ENCODE measurements at regions not wholly inside any gene's neighbourhood (a gene's known extent, or its start where the extent isn't known, plus 50 kb on each side); places are given as distances from the start of the nearest gene placed in this dataset.

DNA sequence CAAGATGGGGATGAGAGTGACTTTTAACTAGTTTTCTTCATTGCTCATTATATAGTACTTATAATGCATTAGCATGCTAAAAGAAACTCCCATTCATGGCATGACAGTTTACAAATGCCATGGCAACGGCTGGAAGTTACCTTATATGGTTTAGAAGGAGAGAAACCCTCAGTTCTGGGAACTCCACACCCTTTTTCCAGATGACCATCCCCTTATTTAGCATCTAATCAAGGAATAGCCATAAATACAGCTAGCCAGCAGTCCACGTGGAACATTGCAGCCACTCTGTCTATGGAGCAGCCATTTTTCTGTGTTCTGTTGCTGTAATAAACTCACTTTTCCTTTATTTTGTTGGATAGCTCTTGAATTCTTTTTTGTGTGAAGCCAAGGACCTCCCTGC is 1137.8 kb downstream of the CDH18 start:
- TF ChIP-seq EZH2phosphoT487 (IDR thresholded peaks at IDR 0.05; ENCODE audit: insufficient read depth, low read depth) = no peak
- TF ChIP-seq EZH2 (IDR thresholded peaks at IDR 0.05; ENCODE audit: insufficient read depth, poor library complexity, severe bottlenecking) = no peak
- H3K4me1 ChIP-seq (ENCODE audit: insufficient read depth) = no peaks in the 10 kb centered on the region
- H3K9me2 ChIP-seq (ENCODE audit: insufficient read depth) = no peaks in the 10 kb centered on the region
- H3K9me3 ChIP-seq (ENCODE audit: low read depth) = no peaks in the 10 kb centered on the region
- 5% methylated on average over 2 of the region's 2 CpGs for WGBS, 2 experiments (ENCODE audit: low coverage in 1 of 2, low lambda C conversion rate in 2 of 2, missing lambda C conversion rate in 2 of 2)
- H3K9ac ChIP-seq = no peak overlapping the region
- no peak overlapping the region for H2AFZ ChIP-seq
- no peak for DNase-seq
- in situ Hi-C loops (cut with MboI) = no loop called here
- no peaks in the 10 kb centered on the region for H3K36me3 ChIP-seq (ENCODE audit: low read depth)
- no peak overlapping the region for H3K27ac ChIP-seq
- no peaks in the 10 kb centered on the region for H3K27me3 ChIP-seq (replicated peaks; ENCODE audit: insufficient read depth)
- H3K79me2 ChIP-seq (ENCODE audit: insufficient read depth) = no peaks in the 10 kb centered on the region
- no peak overlapping the region for H3K4me2 ChIP-seq (ENCODE audit: unreplicated experiment)
- H3K4me3 ChIP-seq = no peak overlapping the region
- no peaks in the 10 kb centered on the region for H3F3A ChIP-seq (ENCODE audit: insufficient read depth)
- H4K20me1 ChIP-seq (ENCODE audit: insufficient read depth) = no peaks in the 10 kb centered on the region

DNA sequence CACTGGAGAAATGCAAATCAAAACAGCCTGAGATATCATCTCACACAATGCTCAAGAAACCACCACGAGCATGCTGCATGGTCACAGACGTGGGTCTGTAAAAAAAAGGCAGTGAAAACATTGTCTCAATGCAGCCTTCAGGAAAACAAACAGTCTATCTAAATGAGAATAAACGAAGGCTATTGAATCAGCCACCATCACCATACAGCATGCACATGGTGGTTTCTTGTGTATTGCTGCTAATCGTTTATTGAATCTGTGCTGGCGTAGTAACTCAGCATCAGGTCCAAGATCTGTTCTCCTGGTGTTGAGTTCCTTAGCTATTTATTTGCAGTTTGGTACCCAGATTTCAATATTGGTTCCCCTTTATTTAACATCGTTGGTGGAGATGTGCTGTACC is 1115.0 kb downstream of the CDH18 start:
- Histone ChIP-seq H3K36me3 (ENCODE audit: low read depth) (no peaks in the 10 kb centered on the region), H3K4me3 (no peak overlapping the region), H4K20me1 (ENCODE audit: insufficient read depth) (no peaks in the 10 kb centered on the region), H3K9ac (no peak overlapping the region), H2AFZ (no peak overlapping the region), H3K27me3 (replicated peaks; ENCODE audit: insufficient read depth) (no peaks in the 10 kb centered on the region), H3K9me3 (ENCODE audit: low read depth) (no peaks in the 10 kb centered on the region), H3K4me1 (ENCODE audit: insufficient read depth) (no peaks in the 10 kb centered on the region), H3K4me2 (ENCODE audit: unreplicated experiment) (no peak overlapping the region), H3F3A (ENCODE audit: insufficient read depth) (no peaks in the 10 kb centered on the region), H3K79me2 (ENCODE audit: insufficient read depth) (no peaks in the 10 kb centered on the region), H3K27ac (no peak overlapping the region), H3K9me2 (ENCODE audit: insufficient read depth) (no peaks in the 10 kb centered on the region)
- in situ Hi-C loops (cut with MboI) = no loop called here
- TF ChIP-seq EZH2phosphoT487 (IDR thresholded peaks at IDR 0.05; ENCODE audit: insufficient read depth, low read depth) (no peak), EZH2 (IDR thresholded peaks at IDR 0.05; ENCODE audit: insufficient read depth, poor library complexity, severe bottlenecking) (no peak)
- WGBS, 2 experiments (ENCODE audit: low coverage in 1 of 2, low lambda C conversion rate in 2 of 2, missing lambda C conversion rate in 2 of 2) = 14 to 17% methylated on average over 6 of the region's 6 CpGs
- DNase-seq = no peak

DNA sequence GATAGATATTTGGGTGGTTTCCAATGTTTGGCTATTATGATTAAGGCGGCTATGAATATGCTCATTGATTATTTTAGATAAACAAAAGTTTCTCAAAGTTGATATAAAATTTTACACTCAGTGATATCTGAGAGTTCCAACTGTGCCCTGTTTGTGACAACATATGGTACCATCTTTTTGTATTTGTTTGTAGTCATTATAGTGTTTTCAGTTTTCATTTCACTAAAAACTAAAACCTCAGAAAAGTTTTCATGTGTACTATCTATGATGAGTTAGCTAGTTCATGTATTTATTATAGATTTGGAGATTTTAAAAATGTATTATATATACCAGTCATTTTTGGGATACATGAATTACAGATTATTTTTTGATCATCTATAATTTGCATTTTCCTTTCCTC is 1111.4 kb downstream of the CDH18 start:
- H3K36me3 ChIP-seq (ENCODE audit: low read depth) = no peaks in the 10 kb centered on the region
- TF ChIP-seq EZH2 (IDR thresholded peaks at IDR 0.05; ENCODE audit: insufficient read depth, poor library complexity, severe bottlenecking) = no peak
- no peak for TF ChIP-seq EZH2phosphoT487 (IDR thresholded peaks at IDR 0.05; ENCODE audit: insufficient read depth, low read depth)
- H3K27me3 ChIP-seq (replicated peaks; ENCODE audit: insufficient read depth) = no peaks in the 10 kb centered on the region
- no peaks in the 10 kb centered on the region for H3K9me2 ChIP-seq (ENCODE audit: insufficient read depth)
- no peaks in the 10 kb centered on the region for H3K9me3 ChIP-seq (ENCODE audit: low read depth)
- 13 to 16% methylated on average over 1 of the region's 1 CpG for WGBS, 2 experiments (ENCODE audit: low coverage in 1 of 2, low lambda C conversion rate in 2 of 2, missing lambda C conversion rate in 2 of 2)
- H3K79me2 ChIP-seq (ENCODE audit: insufficient read depth) = no peaks in the 10 kb centered on the region
- no peak overlapping the region for H3K9ac ChIP-seq
- H3F3A ChIP-seq (ENCODE audit: insufficient read depth) = no peaks in the 10 kb centered on the region
- in situ Hi-C loops (cut with MboI) = no loop called here
- no peaks in the 10 kb centered on the region for H3K4me1 ChIP-seq (ENCODE audit: insufficient read depth)
- H2AFZ ChIP-seq = no peak overlapping the region
- H3K4me2 ChIP-seq (ENCODE audit: unreplicated experiment) = no peak overlapping the region
- no peak overlapping the region for H3K4me3 ChIP-seq
- no peaks in the 10 kb centered on the region for H4K20me1 ChIP-seq (ENCODE audit: insufficient read depth)
- DNase-seq = no peak
- no peak overlapping the region for H3K27ac ChIP-seq

DNA sequence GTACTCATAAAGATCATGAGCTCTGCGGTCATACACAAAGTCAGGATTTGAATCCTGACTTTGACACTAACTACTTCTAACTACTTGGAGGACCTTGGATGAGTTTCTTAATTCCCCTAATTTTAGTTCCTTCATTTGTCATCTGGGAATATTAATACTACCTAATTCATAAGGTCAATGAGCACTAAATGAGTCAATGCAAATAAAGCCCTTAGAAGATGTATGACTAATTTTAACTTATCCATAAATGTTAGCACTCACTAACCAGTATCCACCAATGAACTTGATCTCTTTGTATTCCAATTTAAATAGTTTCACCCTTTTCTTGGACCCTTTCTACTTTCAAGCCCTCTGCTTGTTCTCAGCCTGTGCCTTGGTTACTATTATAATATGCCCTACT is 1106.4 kb downstream of the CDH18 start:
- no peak for DNase-seq
- Histone ChIP-seq H3K27me3 (replicated peaks; ENCODE audit: insufficient read depth) (no peaks in the 10 kb centered on the region), H3K27ac (no peak overlapping the region), H4K20me1 (ENCODE audit: insufficient read depth) (no peaks in the 10 kb centered on the region), H3K4me2 (ENCODE audit: unreplicated experiment) (no peak overlapping the region), H3K9ac (no peak overlapping the region), H3K4me1 (ENCODE audit: insufficient read depth) (no peaks in the 10 kb centered on the region), H3K36me3 (ENCODE audit: low read depth) (no peaks in the 10 kb centered on the region), H3K4me3 (no peak overlapping the region), H3K9me3 (ENCODE audit: low read depth) (no peaks in the 10 kb centered on the region), H3K79me2 (ENCODE audit: insufficient read depth) (no peaks in the 10 kb centered on the region), H3F3A (ENCODE audit: insufficient read depth) (no peaks in the 10 kb centered on the region), H2AFZ (no peak overlapping the region), H3K9me2 (ENCODE audit: insufficient read depth) (no peaks in the 10 kb centered on the region)
- in situ Hi-C loops (cut with MboI) = no loop called here
- WGBS, 2 experiments (ENCODE audit: low coverage in 1 of 2, low lambda C conversion rate in 2 of 2, missing lambda C conversion rate in 2 of 2) = 81 to 84% methylated on average over 1 of the region's 1 CpG
- TF ChIP-seq EZH2phosphoT487 (IDR thresholded peaks at IDR 0.05; ENCODE audit: insufficient read depth, low read depth) = no peak
- no peak for TF ChIP-seq EZH2 (IDR thresholded peaks at IDR 0.05; ENCODE audit: insufficient read depth, poor library complexity, severe bottlenecking)

DNA sequence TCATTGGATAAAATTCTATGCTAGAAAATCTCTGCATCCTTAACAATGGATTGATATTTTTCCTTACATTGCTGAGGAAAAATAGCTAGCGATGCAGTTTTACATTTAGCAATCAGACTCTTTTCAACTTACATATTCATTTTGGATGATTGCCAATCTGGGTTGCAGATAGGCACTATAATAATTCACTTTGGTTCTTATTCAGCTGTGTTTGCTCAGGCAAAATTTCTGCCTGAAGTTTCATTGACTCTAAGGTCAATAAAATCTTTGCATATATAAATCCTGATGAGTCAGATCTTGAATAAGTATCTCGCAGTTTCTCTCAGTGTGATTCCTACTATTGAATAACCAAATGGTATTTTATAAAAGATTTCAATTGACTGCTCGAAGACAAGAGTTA is 1105.8 kb downstream of the CDH18 start:
- Histone ChIP-seq H3K9me3 (ENCODE audit: low read depth) (no peaks in the 10 kb centered on the region), H3K79me2 (ENCODE audit: insufficient read depth) (no peaks in the 10 kb centered on the region), H3K9me2 (ENCODE audit: insufficient read depth) (no peaks in the 10 kb centered on the region), H3K27ac (no peak overlapping the region), H3K27me3 (replicated peaks; ENCODE audit: insufficient read depth) (no peaks in the 10 kb centered on the region), H3K36me3 (ENCODE audit: low read depth) (no peaks in the 10 kb centered on the region), H3F3A (ENCODE audit: insufficient read depth) (no peaks in the 10 kb centered on the region), H2AFZ (no peak overlapping the region), H3K9ac (no peak overlapping the region), H3K4me2 (ENCODE audit: unreplicated experiment) (no peak overlapping the region), H4K20me1 (ENCODE audit: insufficient read depth) (no peaks in the 10 kb centered on the region), H3K4me3 (no peak overlapping the region), H3K4me1 (ENCODE audit: insufficient read depth) (no peaks in the 10 kb centered on the region)
- TF ChIP-seq EZH2 (IDR thresholded peaks at IDR 0.05; ENCODE audit: insufficient read depth, poor library complexity, severe bottlenecking) (no peak), EZH2phosphoT487 (IDR thresholded peaks at IDR 0.05; ENCODE audit: insufficient read depth, low read depth) (no peak)
- WGBS, 2 experiments (ENCODE audit: low coverage in 1 of 2, low lambda C conversion rate in 2 of 2, missing lambda C conversion rate in 2 of 2) = 15 to 19% methylated on average over 3 of the region's 3 CpGs
- in situ Hi-C loops (cut with MboI) = no loop called here
- no peak for DNase-seq
